ENCODE measurements at regions not wholly inside any gene's neighbourhood (a gene's known extent, or its start where the extent isn't known, plus 50 kb on each side); places are given as distances from the start of the nearest gene placed in this dataset.
"Not testable (repeated sequence)": the region's sequence is repeated elsewhere in the genome, so short reads cannot be mapped to it uniquely, and the experiment has no call there.

DNA sequence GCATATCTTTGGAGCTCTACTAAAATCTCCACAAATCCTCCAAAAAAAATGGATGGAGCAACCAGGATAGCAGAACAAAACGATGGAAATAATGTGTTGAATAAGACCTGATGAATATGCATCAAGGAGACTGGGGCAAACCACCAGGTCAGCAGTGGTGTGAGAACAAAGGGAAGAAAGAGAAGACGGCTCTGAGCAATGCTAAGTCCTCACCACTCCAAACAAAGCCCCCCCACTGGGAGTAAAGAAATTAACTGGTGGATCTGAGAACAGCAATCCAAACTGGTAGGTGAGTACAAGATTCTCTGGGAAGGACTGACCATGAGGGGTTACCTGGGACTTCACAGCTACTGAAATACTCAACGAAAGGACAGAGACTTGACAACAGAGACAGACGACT lies 977.3 kb downstream of the TBL1XR1 start:
- peaks cover 0 to 16% (median 0%) of the 10 kb centered on the region in 4 donors for H3K4me1 ChIP-seq
- intact Hi-C loops (cut with DNase I; ENCODE audit: low total_unique reads) = no loop called here
- H3K27me3 ChIP-seq = no peaks in the 10 kb centered on the region
- H3K27ac ChIP-seq = no peak overlapping the region
- DNase-seq = no peak
- no peaks in the 10 kb centered on the region for H3K9me3 ChIP-seq
- no peaks in the 10 kb centered on the region for H3K36me3 ChIP-seq
- TF ChIP-seq, protein P1, sequence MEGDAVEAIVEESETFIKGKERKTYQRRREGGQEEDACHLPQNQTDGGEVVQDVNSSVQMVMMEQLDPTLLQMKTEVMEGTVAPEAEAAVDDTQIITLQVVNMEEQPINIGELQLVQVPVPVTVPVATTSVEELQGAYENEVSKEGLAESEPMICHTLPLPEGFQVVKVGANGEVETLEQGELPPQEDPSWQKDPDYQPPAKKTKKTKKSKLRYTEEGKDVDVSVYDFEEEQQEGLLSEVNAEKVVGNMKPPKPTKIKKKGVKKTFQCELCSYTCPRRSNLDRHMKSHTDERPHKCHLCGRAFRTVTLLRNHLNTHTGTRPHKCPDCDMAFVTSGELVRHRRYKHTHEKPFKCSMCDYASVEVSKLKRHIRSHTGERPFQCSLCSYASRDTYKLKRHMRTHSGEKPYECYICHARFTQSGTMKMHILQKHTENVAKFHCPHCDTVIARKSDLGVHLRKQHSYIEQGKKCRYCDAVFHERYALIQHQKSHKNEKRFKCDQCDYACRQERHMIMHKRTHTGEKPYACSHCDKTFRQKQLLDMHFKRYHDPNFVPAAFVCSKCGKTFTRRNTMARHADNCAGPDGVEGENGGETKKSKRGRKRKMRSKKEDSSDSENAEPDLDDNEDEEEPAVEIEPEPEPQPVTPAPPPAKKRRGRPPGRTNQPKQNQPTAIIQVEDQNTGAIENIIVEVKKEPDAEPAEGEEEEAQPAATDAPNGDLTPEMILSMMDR (IDR thresholded peaks at IDR 0.05) = no peak
- H3K4me3 ChIP-seq = no peak overlapping the region

DNA sequence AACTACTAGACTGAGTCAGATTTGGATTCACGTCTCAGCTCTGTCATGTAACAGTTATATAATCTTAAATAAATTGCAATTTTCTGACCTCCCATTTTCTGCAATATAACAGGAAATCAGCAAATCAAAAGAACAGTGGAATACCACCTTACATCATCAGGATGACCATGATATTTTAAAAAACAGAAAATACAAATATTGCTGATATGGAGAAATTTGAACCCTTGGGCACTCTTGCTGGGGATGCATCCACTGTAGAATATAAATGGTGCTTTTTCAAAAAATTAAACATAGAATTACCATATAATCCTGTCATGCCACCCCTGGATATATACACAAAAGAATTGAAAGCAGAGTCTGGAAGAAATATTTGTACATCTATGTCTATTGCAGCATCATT lies 982.5 kb downstream of the TBL1XR1 start:
- Histone ChIP-seq H3K27me3 (no peaks in the 10 kb centered on the region), H3K4me1 (peaks cover 0 to 16% (median 0%) of the 10 kb centered on the region in 4 donors), H3K36me3 (no peaks in the 10 kb centered on the region), H3K27ac (no peak overlapping the region), H3K9me3 (no peaks in the 10 kb centered on the region), H3K4me3 (no peak overlapping the region)
- no peak for DNase-seq
- TF ChIP-seq, protein P1 (IDR thresholded peaks at IDR 0.05) = no peak
- intact Hi-C loops (cut with DNase I; ENCODE audit: low total_unique reads) = no loop called here

DNA sequence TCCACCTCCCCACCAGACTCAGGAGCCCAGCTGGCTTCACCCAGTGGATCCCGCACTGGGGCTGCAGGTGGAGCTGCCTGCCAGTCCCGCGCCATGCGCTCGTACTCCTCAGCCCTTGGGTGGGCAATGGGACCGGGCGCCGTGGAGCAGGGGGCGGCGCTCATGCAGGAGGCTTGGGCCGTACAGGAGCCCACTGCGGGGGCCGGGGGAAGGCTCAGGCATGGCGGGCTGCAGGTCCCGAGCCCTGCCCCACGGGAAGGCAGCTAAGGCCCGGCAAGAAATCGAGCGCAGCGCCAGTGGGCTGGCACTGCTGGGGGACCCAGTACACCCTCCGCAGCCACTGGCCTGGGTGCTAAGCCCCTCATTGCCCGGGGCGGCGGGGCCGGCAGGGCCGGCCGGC lies 984.0 kb downstream of the TBL1XR1 start:
- H3K9me3 ChIP-seq; H3K27me3 ChIP-seq; H3K4me3 ChIP-seq; intact Hi-C loops (cut with DNase I; ENCODE audit: low total_unique reads); H3K27ac ChIP-seq; H3K36me3 ChIP-seq; DNase-seq: not testable (repeated sequence)
- peaks cover 0 to 14% (median 0%) of the 10 kb centered on the region in 4 donors for H3K4me1 ChIP-seq

DNA sequence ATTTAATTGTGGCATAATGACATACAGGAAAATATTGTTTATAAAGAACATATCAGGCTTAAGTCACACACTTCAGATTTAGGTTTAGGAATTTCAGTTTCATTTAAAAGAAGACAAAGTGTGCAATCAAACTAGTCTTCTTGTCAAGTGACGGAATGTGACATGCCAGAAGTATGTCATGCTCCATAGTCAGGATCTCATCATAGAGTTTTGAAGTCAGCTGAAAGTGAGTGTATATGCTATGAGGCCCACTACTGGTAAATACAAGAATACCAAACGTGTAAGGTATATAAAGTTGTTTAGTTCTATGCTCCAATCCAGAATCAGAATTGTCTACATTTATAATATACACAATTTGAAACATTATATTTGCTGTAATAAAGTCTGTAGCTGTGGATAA lies 988.4 kb downstream of the TBL1XR1 start:
- H3K4me3 ChIP-seq = no peak overlapping the region
- no peaks in the 10 kb centered on the region for H3K36me3 ChIP-seq
- intact Hi-C loops (cut with DNase I; ENCODE audit: low total_unique reads) = no loop called here
- H3K27ac ChIP-seq = no peak overlapping the region
- no peaks in the 10 kb centered on the region for H3K27me3 ChIP-seq
- no peak for DNase-seq
- H3K9me3 ChIP-seq = no peaks in the 10 kb centered on the region
- no peaks in the 10 kb centered on the region for H3K4me1 ChIP-seq
- TF ChIP-seq, protein P1 (IDR thresholded peaks at IDR 0.05) = no peak

DNA sequence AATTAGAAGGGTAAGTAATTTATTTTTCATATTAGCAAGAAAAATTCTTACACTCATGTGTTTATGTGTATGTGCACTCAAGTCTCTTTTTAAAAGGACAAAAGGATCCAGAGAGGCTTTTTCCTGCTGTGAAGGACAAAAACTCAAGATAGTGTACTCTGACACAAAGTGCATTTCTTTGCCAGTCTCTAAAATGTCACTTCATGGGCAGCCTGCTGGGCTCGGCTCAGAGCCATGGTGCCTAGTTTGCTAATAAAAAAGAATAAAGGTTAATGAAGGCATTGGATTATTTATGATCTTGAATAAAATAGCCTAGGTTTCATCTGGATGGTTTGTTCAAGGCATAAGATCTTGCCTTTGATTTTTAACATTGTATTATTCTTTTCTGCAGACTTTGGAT lies 989.0 kb downstream of the TBL1XR1 start:
- Histone ChIP-seq H3K4me3 (no peak overlapping the region), H3K9me3 (no peaks in the 10 kb centered on the region), H3K27me3 (no peaks in the 10 kb centered on the region), H3K36me3 (no peaks in the 10 kb centered on the region), H3K4me1 (peaks cover 0 to 3% (median 0%) of the 10 kb centered on the region in 4 donors), H3K27ac (no peak overlapping the region)
- intact Hi-C loops (cut with DNase I; ENCODE audit: low total_unique reads) = no loop called here
- TF ChIP-seq, protein P1 (IDR thresholded peaks at IDR 0.05) = no peak
- DNase-seq = no peak

DNA sequence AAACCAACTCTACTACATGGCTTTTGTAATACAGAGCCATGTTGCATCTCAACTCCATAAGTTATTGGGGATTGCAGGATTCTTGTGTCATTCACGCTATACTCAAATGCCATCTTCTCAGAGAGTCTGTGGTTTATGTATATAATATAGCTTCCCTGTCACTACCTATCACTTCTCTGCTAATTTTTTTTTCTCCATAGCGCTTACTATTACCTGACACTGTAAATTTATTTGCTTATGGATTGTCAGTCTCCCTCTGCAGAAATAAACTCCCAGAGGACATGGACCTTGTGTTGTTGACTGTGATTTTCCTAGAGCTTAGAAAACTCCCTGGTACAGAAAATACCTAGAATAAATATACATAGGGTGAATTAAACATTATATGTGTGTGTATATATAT lies 990.5 kb downstream of the TBL1XR1 start:
- Histone ChIP-seq H3K36me3 (no peaks in the 10 kb centered on the region), H3K4me1 (peaks cover 0 to 3% (median 0%) of the 10 kb centered on the region in 4 donors), H3K4me3 (no peak overlapping the region), H3K27me3 (no peaks in the 10 kb centered on the region), H3K27ac (no peak overlapping the region), H3K9me3 (no peaks in the 10 kb centered on the region)
- intact Hi-C loops (cut with DNase I; ENCODE audit: low total_unique reads) = no loop called here
- DNase-seq = no peak
- TF ChIP-seq, protein P1 (IDR thresholded peaks at IDR 0.05) = no peak
